ENCODE measurements at regions not wholly inside any gene's neighbourhood (a gene's known extent, or its start where the extent isn't known, plus 50 kb on each side); places are given as distances from the start of the nearest gene placed in this dataset.

DNA sequence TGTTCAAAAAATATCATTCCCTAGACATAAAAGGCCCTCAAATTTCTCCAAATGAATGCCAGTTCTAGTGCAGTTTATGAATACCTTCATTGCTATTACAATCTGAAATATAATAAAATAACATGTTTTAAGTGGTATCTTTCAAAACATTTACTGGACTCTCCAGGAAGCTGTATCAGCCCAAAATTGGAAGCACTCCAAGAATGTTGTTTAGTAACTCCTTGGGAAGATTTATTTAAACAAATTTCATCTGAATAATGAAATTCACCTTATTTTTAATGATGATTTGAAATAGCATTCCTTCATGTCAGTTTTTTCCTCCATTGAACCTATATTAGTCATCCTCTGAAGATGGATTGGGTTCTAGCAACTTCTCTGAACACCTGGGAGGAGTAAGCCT is 217.2 kb upstream of the PCDH18 start:
- TF ChIP-seq CTCF (IDR thresholded peaks at IDR 0.05 in 8 of 11, conservative IDR thresholded peaks at IDR 0.05 in 3 of 11), result no peak
- no peak for TF ChIP-seq POLR2AphosphoS5 (IDR thresholded peaks at IDR 0.05)
